Sigmoid colon (tissue), 6 donors: ENCODE measurements at regions not wholly inside any gene's neighbourhood (a gene's known extent, or its start where the extent isn't known, plus 50 kb on each side); places are given as distances from the start of the nearest gene placed in this dataset.

Experiments used
- DNase-seq: peaks from one replicate; pipeline ENCODE4 v3.0.0-alpha.2; 2019
- H3K27ac ChIP-seq, 4 donors: fragments of 200-600 bp; sonication (generic); one replicate each; pipeline ENCODE4 v1.5.1; 2016 to 2019; ENCODE audit warnings: mild to moderate bottlenecking in 1 of 4
- H3K27me3 ChIP-seq, 3 donors: fragments of 200-600 bp; sonication (generic); one replicate each; pipeline ENCODE4 v1.5.1; 2019; ENCODE audit warnings: mild to moderate bottlenecking in 1 of 3
- H3K36me3 ChIP-seq, 4 donors: fragments of 200-600 bp; sonication (generic); one replicate each; pipeline ENCODE4 v1.5.1; 2016 to 2019
- H3K4me1 ChIP-seq, 4 donors: fragments of 200-600 bp; sonication (generic); one replicate each; pipeline ENCODE4 v1.5.1; 2017 to 2019
- H3K4me3 ChIP-seq, 4 donors: fragments of 200-600 bp; sonication (generic); one replicate each; pipeline ENCODE4 v1.5.1; 2017 to 2019; ENCODE audit warnings: mild to moderate bottlenecking in 2 of 4, moderate library complexity in 1 of 4
- H3K9me3 ChIP-seq, 4 donors: fragments of 200-600 bp in 3 of 4; sonication (generic) in 3 of 4; one replicate each; pipeline versions ENCODE4 v1.5.1 to v1.6.1; 2013 to 2019
- EP300 ChIP-seq, 4 donors: sonication (generic); formaldehyde crosslinking; IDR thresholded peaks; one replicate each; pipeline ENCODE4 v1.6.1; 2017; ENCODE audit warnings: antibody characterized with exemption in 4 of 4
- POLR2A ChIP-seq, 2 donors: fragments of 450-650 bp; IDR thresholded peaks; one replicate each; pipeline ENCODE4 v1.6.1; 2016; ENCODE audit warnings: antibody characterized with exemption in 2 of 2, mild to moderate bottlenecking in 2 of 2, moderate library complexity in 2 of 2
- POLR2AphosphoS5 ChIP-seq, 4 donors: sonication (generic); formaldehyde crosslinking; IDR thresholded peaks; one replicate each; pipeline ENCODE4 v1.6.1; 2017; ENCODE audit warnings: antibody characterized with exemption in 4 of 4
- WGBS, 2 donors: extraction: QIAGEN DNeasy Blood & Tissue Kit; methylation state at CpG; one replicate each; pipeline ENCODE4 v1.1.7; 2013; 5-methylcytosine and 5-hydroxymethylcytosine counted together
- intact Hi-C: fragments of 100-400 bp; cut with DNase I; formaldehyde crosslinking; loops from one replicate; pipeline ENCODE4 v1.15.1; 2023
- TF ChIP-seq, protein P1 (sequence below), 4 experiments: fragments of 450-650 bp in 3 of 4; fragments of 200-600 bp in 1 of 4; IDR thresholded peaks; one replicate each; pipeline ENCODE4 v1.5.1; 2016 to 2019; ENCODE audit warnings: antibody characterized with exemption in 4 of 4, mild to moderate bottlenecking in 3 of 4, moderate library complexity in 2 of 4
- donor health status: healthy with polysubstance abuse.
- donor health status: healthy.

DNA sequence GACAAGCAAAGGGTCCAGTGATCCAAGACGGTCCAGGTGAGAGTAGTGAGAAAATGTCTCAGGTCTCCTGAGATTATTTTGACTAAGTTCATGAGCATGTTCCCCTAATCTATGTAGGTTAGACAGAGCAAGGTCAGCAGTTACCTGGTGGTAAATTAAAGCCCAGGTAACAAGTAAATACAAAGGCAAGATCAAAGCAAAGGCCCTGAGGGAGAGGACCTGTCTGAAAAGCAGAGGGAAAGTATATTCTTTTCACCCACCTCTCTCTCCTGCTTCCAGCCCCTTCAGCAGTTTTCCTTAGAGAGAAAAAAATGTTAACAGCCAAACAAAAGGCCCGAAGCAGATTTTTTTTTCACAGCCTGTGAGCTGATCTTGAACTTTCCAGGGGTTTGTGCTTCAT, 302.7 kb downstream of the MAP2K6 start:
- intact Hi-C loops, result no loop called here
- Histone ChIP-seq H3K36me3 (no peaks in the 10 kb centered on the region), H3K9me3 (no peaks in the 10 kb centered on the region), H3K4me1 (peaks cover 0 to 5% (median 0%) of the 10 kb centered on the region in 4 donors), H3K27me3 (no peaks in the 10 kb centered on the region), H3K4me3 (no peak overlapping the region), H3K27ac (no peak overlapping the region)
- WGBS, 2 donors, result 68 to 70% methylated on average over 2 of the region's 2 CpGs
- TF ChIP-seq EP300 (IDR thresholded peaks at IDR 0.05), result no peak
- TF ChIP-seq POLR2A (IDR thresholded peaks at IDR 0.05), result no peak
- TF ChIP-seq, protein P1, sequence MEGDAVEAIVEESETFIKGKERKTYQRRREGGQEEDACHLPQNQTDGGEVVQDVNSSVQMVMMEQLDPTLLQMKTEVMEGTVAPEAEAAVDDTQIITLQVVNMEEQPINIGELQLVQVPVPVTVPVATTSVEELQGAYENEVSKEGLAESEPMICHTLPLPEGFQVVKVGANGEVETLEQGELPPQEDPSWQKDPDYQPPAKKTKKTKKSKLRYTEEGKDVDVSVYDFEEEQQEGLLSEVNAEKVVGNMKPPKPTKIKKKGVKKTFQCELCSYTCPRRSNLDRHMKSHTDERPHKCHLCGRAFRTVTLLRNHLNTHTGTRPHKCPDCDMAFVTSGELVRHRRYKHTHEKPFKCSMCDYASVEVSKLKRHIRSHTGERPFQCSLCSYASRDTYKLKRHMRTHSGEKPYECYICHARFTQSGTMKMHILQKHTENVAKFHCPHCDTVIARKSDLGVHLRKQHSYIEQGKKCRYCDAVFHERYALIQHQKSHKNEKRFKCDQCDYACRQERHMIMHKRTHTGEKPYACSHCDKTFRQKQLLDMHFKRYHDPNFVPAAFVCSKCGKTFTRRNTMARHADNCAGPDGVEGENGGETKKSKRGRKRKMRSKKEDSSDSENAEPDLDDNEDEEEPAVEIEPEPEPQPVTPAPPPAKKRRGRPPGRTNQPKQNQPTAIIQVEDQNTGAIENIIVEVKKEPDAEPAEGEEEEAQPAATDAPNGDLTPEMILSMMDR (IDR thresholded peaks at IDR 0.05), result no peak
- no peak for TF ChIP-seq POLR2AphosphoS5 (IDR thresholded peaks at IDR 0.05)
- no peak for DNase-seq

DNA sequence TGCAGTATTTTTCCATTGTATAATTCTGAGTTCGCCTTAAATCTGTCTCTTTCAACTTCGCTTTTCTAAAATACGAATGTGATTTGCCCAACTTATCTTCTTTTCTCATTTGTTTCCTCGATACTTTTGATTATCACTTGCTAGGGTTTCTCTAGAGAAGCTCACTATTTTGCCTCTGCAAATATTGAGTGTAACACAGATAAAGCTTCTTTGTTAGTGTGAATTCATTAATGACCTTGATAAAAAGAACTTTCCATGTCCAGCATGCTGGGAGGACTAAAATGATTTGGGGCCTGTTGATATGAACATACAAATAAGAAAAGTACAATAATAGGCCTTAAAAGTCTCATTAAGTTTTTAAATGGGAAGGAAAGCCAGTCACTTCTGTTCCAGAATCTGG, 303.3 kb downstream of the MAP2K6 start:
- H3K4me3 ChIP-seq, result no peak overlapping the region
- TF ChIP-seq POLR2A (IDR thresholded peaks at IDR 0.05) (no peak), EP300 (IDR thresholded peaks at IDR 0.05) (no peak), POLR2AphosphoS5 (IDR thresholded peaks at IDR 0.05) (no peak)
- TF ChIP-seq, protein P1 (IDR thresholded peaks at IDR 0.05), result no peak
- H3K9me3 ChIP-seq, result no peaks in the 10 kb centered on the region
- intact Hi-C loops, result no loop called here
- no peak for DNase-seq
- peaks cover 0 to 5% (median 0%) of the 10 kb centered on the region in 4 donors for H3K4me1 ChIP-seq
- WGBS, 2 donors, result 87 to 94% methylated on average over 4 of the region's 4 CpGs
- H3K36me3 ChIP-seq, result no peaks in the 10 kb centered on the region
- no peak overlapping the region for H3K27ac ChIP-seq
- H3K27me3 ChIP-seq, result no peaks in the 10 kb centered on the region

DNA sequence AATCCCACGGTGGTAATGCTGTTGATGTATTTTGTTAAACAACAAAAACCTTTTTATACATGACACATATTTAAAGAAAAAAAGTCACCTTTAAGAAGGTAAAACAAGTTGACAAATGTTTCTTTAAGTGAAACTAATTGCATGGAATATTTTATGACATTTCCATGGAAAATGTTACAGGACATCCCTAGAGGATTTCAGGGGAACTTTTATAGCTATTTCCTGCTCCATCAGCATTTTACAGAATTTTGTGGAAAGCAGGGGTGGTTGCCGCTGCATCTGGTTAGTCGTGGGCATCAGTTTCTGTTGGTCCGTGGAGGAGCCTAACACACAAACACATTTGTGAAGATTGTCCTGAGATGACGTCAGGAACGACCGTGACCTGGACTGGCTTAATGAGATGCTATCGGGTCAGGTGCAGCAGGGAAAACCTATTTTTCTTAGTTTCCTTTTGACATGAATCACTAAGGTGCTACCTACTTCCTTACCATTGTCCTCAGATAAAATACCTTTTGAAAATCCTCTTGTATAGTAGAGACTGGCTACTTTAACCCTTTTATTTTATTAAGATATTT, 305.1 kb downstream of the MAP2K6 start:
- 81 to 84% methylated on average over 8 of the region's 8 CpGs for WGBS, 2 donors
- TF ChIP-seq EP300 (IDR thresholded peaks at IDR 0.05) (no peak), POLR2AphosphoS5 (IDR thresholded peaks at IDR 0.05) (no peak), POLR2A (IDR thresholded peaks at IDR 0.05) (no peak)
- TF ChIP-seq, protein P1 (IDR thresholded peaks at IDR 0.05), result no peak
- H3K27me3 ChIP-seq, result no peaks in the 10 kb centered on the region
- H3K4me1 ChIP-seq, result peaks cover 0 to 5% (median 0%) of the 10 kb centered on the region in 4 donors
- no peak overlapping the region for H3K4me3 ChIP-seq
- H3K27ac ChIP-seq, result no peak overlapping the region
- DNase-seq, result no peak
- H3K36me3 ChIP-seq, result no peaks in the 10 kb centered on the region
- intact Hi-C loops, result no loop called here
- no peaks in the 10 kb centered on the region for H3K9me3 ChIP-seq

DNA sequence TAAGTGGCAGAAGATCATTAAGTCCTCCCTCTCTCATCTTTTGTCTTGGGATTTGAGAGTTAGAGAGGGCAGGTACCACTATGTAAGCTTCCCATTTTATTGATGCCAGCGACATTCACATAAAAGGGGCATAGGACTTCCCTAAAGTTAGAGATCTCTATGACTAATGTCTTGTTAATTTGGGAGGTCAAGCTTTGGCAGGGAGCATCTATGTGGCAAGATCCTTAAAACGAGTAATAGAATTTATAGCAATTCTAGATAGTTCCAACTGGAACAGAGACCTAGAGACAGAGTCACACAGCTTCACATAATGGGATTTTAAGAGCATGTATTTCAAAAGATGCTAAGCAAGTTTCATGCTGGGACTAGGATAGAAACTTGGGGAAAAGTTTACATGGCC, 308.0 kb downstream of the MAP2K6 start:
- no peak overlapping the region for H3K27ac ChIP-seq
- H3K4me1 ChIP-seq, result no peaks in the 10 kb centered on the region
- H3K9me3 ChIP-seq, result no peaks in the 10 kb centered on the region
- DNase-seq, result no peak
- H3K27me3 ChIP-seq, result no peaks in the 10 kb centered on the region
- H3K4me3 ChIP-seq, result no peak overlapping the region
- intact Hi-C loops, result no loop called here
- no peaks in the 10 kb centered on the region for H3K36me3 ChIP-seq
- WGBS, 2 donors, result 64 to 78% methylated on average over 2 of the region's 2 CpGs
- no peak for TF ChIP-seq POLR2A (IDR thresholded peaks at IDR 0.05)
- TF ChIP-seq, protein P1 (IDR thresholded peaks at IDR 0.05), result no peak
- TF ChIP-seq EP300 (IDR thresholded peaks at IDR 0.05), result no peak
- no peak for TF ChIP-seq POLR2AphosphoS5 (IDR thresholded peaks at IDR 0.05)

DNA sequence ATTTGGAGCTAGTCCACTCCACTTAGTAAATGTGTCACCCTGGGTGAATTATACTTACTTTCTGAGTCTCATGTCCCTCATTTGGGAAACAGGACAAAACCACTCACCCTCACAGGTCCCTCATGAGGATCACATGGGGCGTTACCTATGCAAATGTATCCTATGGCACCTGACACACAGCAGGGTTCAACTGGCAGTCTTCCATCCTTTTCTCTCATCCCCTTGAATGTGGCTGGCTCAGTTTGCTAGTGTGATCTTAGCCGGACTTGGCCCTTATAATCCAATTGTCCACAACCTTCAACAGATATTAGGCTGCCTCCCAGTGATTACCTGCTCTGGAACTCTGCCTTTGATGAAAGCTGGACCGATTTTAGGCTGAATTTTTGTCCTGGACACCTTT, 308.8 kb downstream of the MAP2K6 start:
- no peaks in the 10 kb centered on the region for H3K36me3 ChIP-seq
- H3K27ac ChIP-seq, result no peak overlapping the region
- no peaks in the 10 kb centered on the region for H3K9me3 ChIP-seq
- no peak for DNase-seq
- H3K4me1 ChIP-seq, result no peaks in the 10 kb centered on the region
- TF ChIP-seq POLR2A (IDR thresholded peaks at IDR 0.05) (no peak), EP300 (IDR thresholded peaks at IDR 0.05) (no peak), POLR2AphosphoS5 (IDR thresholded peaks at IDR 0.05) (no peak)
- TF ChIP-seq, protein P1 (IDR thresholded peaks at IDR 0.05), result no peak
- H3K4me3 ChIP-seq, result no peak overlapping the region
- WGBS, 2 donors, result 77 to 85% methylated on average over 3 of the region's 3 CpGs
- intact Hi-C loops, result no loop called here
- H3K27me3 ChIP-seq, result no peaks in the 10 kb centered on the region
